LNCAP (cell line): ENCODE measurements at regions not wholly inside any gene's neighbourhood (a gene's known extent, or its start where the extent isn't known, plus 50 kb on each side); places are given as distances from the start of the nearest gene placed in this dataset.

ENCODE experiments used
- TF ChIP-seq, protein P1 (sequence below): fragments of 450-650 bp; IDR thresholded peaks from 2 replicates; pipeline ENCODE4 v1.5.1; 2017; ENCODE audit warnings: mild to moderate bottlenecking

DNA sequence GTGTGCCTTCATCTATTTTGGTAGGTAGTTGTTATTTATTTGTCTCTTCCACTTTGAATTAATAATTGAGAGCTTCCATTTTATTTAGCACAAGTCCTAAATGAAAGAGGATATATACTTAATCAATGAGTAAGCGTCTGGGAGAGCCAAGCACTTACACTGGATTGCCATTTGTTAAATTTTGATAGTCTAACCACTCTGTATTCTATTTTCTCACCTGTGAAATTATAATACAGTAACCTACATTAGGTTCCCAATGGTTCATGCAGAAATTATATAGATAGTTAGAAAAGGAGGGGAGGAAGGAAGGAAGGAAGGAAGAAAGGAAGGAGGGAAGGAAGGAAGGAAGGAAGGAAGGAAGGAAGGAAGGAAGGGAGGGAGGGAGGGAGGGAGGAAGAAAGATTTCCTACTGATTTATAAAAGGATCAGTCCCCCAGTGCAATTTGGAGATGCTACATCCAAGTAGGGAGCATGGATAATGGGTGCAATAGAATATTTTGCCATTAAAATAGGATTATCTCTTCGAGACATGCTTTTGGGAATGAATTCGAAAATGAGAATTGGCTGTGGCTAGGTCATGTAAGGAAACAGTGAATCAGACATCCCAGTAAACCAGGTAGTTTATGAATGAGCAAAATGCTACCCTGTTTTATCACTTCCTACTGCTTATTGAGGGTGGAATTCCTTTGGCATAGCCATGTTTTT, 239.8 kb downstream of the PCDH7 start:
- TF ChIP-seq, protein P1, sequence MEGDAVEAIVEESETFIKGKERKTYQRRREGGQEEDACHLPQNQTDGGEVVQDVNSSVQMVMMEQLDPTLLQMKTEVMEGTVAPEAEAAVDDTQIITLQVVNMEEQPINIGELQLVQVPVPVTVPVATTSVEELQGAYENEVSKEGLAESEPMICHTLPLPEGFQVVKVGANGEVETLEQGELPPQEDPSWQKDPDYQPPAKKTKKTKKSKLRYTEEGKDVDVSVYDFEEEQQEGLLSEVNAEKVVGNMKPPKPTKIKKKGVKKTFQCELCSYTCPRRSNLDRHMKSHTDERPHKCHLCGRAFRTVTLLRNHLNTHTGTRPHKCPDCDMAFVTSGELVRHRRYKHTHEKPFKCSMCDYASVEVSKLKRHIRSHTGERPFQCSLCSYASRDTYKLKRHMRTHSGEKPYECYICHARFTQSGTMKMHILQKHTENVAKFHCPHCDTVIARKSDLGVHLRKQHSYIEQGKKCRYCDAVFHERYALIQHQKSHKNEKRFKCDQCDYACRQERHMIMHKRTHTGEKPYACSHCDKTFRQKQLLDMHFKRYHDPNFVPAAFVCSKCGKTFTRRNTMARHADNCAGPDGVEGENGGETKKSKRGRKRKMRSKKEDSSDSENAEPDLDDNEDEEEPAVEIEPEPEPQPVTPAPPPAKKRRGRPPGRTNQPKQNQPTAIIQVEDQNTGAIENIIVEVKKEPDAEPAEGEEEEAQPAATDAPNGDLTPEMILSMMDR: no peak

DNA sequence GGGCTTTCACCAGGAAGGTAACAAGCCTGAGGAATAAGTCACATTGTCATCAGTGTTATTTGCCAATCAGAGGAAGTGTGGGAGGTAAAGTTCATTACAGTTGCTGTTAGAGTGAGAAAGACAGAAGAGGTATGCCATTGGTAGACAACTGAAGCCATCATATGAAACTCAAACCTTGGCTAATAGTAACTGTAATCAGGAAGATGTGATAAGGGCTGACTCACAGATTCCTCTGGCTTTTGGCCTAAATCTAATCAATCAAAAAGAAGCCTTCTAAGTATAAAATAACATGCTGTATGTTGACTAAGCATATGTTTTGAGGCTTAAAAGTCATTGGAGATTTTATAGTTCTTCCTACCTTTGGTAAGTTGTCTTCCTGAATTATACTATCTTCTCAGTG, 242.8 kb downstream of the PCDH7 start:
- TF ChIP-seq, protein P1: no peak

DNA sequence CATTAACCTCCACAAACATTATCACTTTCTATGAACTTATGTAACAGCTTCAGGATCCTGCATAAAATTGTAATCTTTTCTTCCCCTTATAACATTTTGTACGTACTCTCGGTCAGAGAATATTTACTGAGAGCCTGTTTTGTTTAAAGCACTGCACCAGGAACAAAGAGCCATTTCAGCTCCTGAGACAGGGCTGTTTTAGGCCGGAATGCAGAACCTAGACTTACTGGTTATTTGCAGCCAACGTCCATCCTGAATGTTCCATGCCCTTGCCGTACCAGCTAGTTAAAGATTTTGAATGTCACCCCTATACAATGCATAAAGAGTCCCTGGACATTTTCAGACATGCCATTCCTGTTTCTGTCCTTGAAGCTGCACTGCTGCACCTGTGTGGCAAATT, 248.8 kb downstream of the PCDH7 start:
- TF ChIP-seq, protein P1: no peak

DNA sequence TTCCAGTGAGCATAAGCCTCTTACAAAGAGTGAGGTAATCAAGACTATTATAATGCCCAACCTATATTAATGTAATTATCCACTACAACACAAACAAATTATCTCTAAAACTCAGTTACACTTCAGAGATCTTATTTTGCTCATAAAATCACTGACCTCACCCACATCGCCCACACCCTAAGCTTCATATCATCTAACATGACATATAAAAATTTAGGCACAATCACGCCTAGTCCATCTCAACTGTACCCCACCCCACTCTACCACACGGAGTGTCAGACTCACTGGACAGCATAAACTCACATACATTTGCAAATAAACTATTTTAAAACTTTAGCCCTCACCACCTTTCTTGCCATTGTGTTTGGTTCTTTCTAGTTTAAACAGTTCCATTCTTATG, 252.4 kb downstream of the PCDH7 start:
- TF ChIP-seq, protein P1: no peak

DNA sequence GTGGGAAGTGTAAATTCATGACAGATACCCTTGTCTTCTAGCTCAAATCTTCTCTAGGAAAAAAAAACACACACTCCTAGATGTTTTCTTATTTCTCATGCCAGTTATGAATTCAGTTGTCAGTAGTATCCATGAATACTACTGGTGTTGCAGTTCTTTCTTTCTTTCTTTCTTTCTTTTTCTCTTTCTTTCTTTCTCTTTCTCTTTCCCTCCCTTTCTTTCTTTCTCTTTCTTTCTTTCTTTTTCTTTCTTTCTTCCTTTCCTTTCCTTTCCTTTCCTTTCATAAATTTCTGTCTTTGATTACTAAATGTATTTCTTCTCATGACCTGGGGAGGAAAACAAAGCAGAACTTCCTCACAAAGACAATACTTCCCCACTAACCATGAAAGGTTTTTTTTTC, 253.8 kb downstream of the PCDH7 start:
- TF ChIP-seq, protein P1: no peak

DNA sequence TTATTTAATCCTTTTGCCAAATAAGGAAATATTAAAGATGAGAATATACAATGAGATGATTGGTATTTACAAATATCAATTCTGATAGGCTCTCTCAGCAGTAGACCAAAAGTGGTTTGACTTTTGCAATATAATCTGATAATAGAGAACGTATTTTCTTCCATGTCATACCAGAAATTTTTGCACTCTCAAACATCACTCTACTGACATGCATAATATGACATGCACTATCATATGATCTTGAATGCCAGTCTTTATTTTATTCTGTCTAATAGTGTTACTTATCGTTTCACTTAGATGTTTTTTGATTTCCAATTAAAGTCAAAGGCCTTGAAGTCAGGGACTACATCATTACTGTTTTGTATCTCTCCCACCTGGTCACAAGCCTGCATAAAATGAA, 259.2 kb downstream of the PCDH7 start:
- TF ChIP-seq, protein P1: no peak

DNA sequence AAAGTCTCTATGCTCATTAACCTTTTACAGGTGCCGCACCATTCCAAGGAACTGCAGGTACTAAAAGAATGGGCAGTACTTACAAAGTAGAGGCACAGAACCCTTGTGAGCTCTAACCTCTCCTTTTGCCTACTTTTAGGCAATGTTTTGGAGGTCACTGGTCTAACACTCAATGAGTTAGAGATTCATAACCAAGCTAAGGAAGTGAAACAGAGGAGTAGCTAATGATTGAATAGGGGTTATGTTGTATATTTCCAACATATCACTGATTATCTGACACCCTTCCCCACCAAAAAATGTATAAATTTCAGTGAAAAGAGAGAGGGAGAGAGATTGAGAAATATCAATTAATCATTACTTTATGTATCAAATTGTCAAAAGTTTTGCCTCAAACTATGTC, 269.3 kb downstream of the PCDH7 start:
- TF ChIP-seq, protein P1: no peak

DNA sequence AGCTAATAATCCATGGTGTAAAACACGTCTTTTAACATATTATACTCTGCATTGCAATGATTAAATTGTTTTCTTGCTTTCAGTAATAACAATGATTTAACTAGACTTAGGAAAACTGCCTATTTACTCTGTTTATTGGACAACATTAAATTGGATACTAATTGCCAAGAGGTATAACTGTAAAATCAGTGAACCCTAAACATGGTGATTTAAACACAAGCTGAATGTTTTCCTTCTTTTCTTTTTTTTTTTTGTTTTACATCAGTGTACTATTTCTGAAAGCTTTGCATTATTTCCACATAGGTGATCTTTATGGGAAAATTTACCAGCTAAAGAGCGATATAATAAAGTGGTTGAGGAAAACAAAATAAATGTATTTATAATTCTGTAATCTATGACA, 276.7 kb downstream of the PCDH7 start:
- TF ChIP-seq, protein P1: no peak
